ENCODE measurements at regions not wholly inside any gene's neighbourhood (a gene's known extent, or its start where the extent isn't known, plus 50 kb on each side); places are given as distances from the start of the nearest gene placed in this dataset.

GRCh38 chr2:145595296-145595695, 1075.4 kb upstream of the ZEB2 start:
- TF ChIP-seq CTCF (IDR thresholded peaks at IDR 0.05): no peak
- TF ChIP-seq SIN3A (IDR thresholded peaks at IDR 0.05; ENCODE audit: borderline replicate concordance, insufficient read depth, low read depth, low read length): no peak
